Mucosa of descending colon (tissue), 3 donors: ENCODE measurements at regions not wholly inside any gene's neighbourhood (a gene's known extent, or its start where the extent isn't known, plus 50 kb on each side); places are given as distances from the start of the nearest gene placed in this dataset.

Source experiments
- ATAC-seq: fragments of 200-7000 bp; cut with Tn5 transposase; one replicate; pipeline ENCODE4 v1.9.1; 2020; ENCODE audit warnings: mild to moderate bottlenecking, moderate library complexity
- DNase-seq, 3 donors: peaks; one replicate each; pipeline ENCODE4 v3.0.0-alpha.2; 2020
- H3K36me3 ChIP-seq: fragments of 200-600 bp; one replicate; pipeline ENCODE4 v1.8.0; 2021; ENCODE audit warnings: low read depth, mild to moderate bottlenecking
- H3K4me1 ChIP-seq: fragments of 200-600 bp; one replicate; pipeline ENCODE4 v1.8.0; 2021; ENCODE audit warnings: low read depth, mild to moderate bottlenecking
- H3K4me3 ChIP-seq: fragments of 200-600 bp; one replicate; pipeline ENCODE4 v1.8.0; 2021; ENCODE audit warnings: mild to moderate bottlenecking
- H3K9me3 ChIP-seq: fragments of 200-600 bp; one replicate; pipeline ENCODE4 v1.8.0; 2021; ENCODE audit warnings: mild to moderate bottlenecking
- CTCF ChIP-seq: fragments of 200-600 bp; IDR thresholded peaks from one replicate; pipeline ENCODE4 v1.8.0; 2022; ENCODE audit warnings: antibody characterized with exemption, mild to moderate bottlenecking
- intact Hi-C, 2 donors: fragments of 100-400 bp; cut with DNase I in 1 of 2; cut with micrococcal nuclease in 1 of 2; formaldehyde crosslinking; loops; one replicate each; pipeline versions ENCODE4 v1.11.0 to v1.11.1; 2022; cut with DNase I, micrococcal nuclease
- donor health status: DM: no; HTN: no; CAD: no; lungs with moderate emphysema.
- donor health status: DM: no; HTN: no; CAD: no.
- donor health status: DM: no; HTN: yes; CAD: no.

- no peaks in the 10 kb centered on the region for H3K4me1 ChIP-seq
- no peak overlapping the region for H3K4me3 ChIP-seq
- intact Hi-C loops: no loop called here
- no peaks in the 10 kb centered on the region for H3K9me3 ChIP-seq
- no peak for TF ChIP-seq CTCF
- no peak for ATAC-seq
- no peaks in the 10 kb centered on the region for H3K36me3 ChIP-seq
- DNase-seq: no peak
These were observed 392.7 kb downstream of the RPS29 start for GRCh38 chr14:49193332-49194065.

- DNase-seq: no peak
- Histone ChIP-seq H3K4me1 (no peaks in the 10 kb centered on the region), H3K9me3 (no peaks in the 10 kb centered on the region), H3K36me3 (no peaks in the 10 kb centered on the region), H3K4me3 (no peak overlapping the region)
- no peak for TF ChIP-seq CTCF
- no peak for ATAC-seq
- intact Hi-C loops: no loop called here
These were observed 394.8 kb downstream of the RPS29 start for GRCh38 chr14:49191380-49191779.

- Histone ChIP-seq H3K4me1 (no peaks in the 10 kb centered on the region), H3K4me3 (no peak overlapping the region), H3K36me3 (no peaks in the 10 kb centered on the region), H3K9me3 (no peaks in the 10 kb centered on the region)
- DNase-seq (no peak), ATAC-seq (no peak)
- intact Hi-C loops: no loop called here
- no peak for TF ChIP-seq CTCF
These were observed 396.8 kb downstream of the RPS29 start for GRCh38 chr14:49189375-49189774.

- H3K4me1 ChIP-seq: no peaks in the 10 kb centered on the region
- H3K4me3 ChIP-seq: no peak overlapping the region
- TF ChIP-seq CTCF: no peak
- no peak for ATAC-seq
- intact Hi-C loops: no loop called here
- H3K36me3 ChIP-seq: no peaks in the 10 kb centered on the region
- H3K9me3 ChIP-seq: peaks cover 4% of the 10 kb centered on the region
- no peak for DNase-seq
These were observed 398.4 kb downstream of the RPS29 start for GRCh38 chr14:49187799-49188198.

GRCh38 chr14:49173765-49174373, 412.3 kb downstream of the RPS29 start:
- peak in 1 of 3 donors; percentile 75 for DNase-seq
- peak; percentile 61 for ATAC-seq
- no peak overlapping the region for H3K4me3 ChIP-seq
- intact Hi-C loops: no loop called here
- no peak for TF ChIP-seq CTCF
- no peaks in the 10 kb centered on the region for H3K4me1 ChIP-seq
- no peaks in the 10 kb centered on the region for H3K9me3 ChIP-seq
- no peaks in the 10 kb centered on the region for H3K36me3 ChIP-seq
